NCI-H69 (cell line): ENCODE measurements at regions not wholly inside any gene's neighbourhood (a gene's known extent, or its start where the extent isn't known, plus 50 kb on each side); places are given as distances from the start of the nearest gene placed in this dataset.

Experiments used
- DNase-seq: peaks from one replicate; lab custom pipeline; 2025; lab: John Stamatoyannopoulos, UW

DNA sequence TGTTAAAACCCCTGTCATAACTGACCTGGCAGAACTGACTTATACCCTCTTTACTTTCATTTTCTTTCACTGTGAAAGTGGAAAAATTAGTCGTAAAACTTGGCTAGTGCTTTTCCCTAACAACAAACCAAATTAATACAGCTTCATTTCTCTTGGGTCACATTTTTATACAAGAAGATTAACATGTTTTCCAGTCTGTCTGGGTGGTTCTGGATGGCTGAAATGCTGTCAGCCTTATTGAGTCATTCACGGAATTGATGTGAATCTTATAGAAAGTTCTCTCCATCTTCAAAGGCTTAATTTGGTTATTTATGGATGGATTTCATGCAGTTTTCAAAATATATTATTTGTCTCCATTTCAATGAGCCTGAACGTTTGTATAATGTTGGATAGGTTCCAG is 440.0 kb downstream of the KCTD12 start:
- DNase-seq, result peak; percentile 23

DNA sequence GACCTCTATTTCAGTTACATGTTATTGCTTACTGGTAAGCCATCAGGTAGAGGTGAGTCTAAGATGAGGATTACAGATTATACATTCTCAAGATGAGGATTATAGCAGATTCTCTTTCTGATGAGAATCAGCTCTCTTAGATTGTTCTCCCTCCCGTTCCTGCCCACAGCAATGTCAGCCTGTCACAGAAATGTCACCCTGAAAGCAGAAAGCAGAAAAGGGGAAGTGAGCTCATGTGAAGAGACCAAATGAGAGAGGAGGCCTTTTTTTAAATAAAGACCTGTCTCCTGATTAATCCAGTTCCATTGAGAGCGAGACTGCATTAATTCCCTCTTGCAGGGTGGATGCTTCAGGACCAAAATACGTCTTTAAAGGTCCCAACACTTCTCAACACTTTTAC is 445.6 kb downstream of the KCTD12 start:
- DNase-seq, result no peak

DNA sequence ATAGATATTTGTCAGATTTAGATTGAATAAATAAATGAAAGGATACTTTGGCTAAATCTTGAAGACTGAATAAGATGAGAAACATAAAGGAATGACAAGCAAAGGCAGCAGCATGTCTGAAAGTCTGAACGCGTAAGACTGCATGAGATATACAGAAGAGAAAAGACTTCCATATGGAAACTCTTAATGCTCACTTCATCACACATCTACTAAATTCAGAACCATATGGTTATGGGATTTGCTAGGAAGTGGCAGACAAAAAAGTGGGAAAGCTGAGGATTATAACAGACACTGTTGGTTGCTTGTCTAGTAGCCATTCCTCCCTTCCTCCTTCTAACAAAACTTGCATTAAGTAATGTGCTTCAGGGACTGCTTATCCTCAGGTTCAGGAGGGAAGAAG is 446.7 kb downstream of the KCTD12 start:
- DNase-seq, result no peak

DNA sequence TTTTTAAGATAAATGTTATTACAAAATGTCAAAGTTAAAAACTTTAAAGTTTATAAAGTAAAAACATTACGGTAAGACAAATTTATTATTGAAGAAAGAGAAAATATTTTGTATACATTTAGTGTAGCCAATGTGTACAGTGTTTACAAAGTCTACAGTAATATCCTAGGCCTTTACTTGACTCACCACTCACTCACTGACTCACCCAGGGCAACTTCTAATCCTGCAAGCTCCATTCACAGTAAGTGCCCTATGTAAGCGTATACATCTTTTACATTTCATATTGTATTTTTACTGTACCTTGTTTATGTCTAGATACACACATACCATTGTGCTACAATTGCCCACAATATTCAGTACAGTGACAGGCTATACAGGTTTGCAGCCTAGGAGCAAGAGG is 448.2 kb downstream of the KCTD12 start:
- DNase-seq, result no peak

DNA sequence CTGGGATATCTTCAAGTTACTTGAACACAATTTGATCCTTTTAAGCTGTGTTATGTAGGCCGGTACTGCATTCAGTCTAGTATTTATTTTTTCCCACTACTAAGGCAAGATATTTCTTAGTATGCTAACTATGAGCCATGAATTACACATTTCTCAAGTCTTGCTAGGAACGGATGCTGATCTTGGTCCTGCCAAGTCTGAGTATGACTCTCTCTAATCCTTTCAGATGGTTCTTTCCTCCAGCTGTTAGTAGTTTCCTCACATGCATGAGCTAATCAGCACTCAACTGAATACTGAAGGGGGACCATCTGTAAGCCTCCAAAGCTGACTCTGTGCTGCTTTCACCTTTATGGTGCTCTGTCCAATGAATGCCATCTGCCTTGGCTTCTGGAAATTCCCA is 460.3 kb downstream of the KCTD12 start:
- peak; percentile 4 for DNase-seq

DNA sequence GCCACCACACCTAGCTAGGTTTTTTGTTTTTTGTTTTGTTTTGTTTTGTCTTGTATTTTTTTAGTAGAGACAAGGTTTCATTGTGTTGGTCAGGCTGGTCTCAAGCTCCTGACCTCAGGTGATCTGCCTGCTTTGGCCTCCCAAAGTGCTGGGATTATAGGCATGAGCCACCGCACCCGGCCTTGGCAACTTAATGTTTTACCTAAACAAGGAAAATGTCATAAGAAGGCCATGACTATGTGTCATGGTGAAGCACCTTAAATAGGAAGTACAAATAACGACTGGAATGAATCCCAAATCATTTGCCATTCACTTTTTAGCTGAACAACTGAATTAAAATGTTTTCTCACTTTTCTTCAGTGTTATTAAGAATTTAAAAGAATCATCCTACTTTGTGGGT is 465.2 kb downstream of the KCTD12 start:
- no peak for DNase-seq

DNA sequence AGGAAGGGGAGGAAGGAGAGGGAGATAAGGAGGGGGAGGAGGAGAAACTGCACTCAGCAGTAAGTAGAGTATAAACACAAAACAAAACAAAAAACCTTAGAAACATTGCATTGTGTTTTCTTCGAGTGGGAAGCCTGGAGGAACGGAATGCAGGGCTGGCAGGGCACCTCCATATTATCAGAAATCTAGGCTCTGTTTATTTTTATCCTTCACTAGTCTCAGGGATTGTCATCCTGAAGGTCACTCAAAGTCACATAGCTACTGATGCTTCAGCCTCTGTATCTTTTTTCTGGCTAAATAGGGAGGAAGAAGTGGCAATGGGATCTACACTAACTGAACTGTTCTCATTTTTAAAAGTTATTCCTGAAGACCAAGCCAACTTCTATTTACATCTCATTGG is 467.8 kb downstream of the KCTD12 start:
- DNase-seq, result no peak

DNA sequence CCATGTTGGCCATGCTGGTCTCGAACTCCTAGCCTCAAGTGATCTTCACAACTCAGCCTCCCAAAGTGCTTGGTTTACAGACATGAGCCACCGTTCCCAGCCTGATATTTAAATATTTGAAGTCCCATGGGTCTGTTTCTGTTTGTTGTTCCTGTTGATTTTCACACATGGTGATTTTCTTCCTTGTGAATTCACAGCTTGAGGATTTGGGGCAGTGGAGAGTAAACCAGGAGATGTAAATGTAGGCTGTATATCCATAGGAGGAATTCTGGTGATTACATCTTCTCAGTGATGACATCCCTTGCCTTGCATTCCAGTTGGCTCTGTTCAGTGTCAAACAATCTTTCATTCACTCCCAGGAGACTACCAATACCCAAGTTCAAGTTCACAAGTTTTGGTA is 471.9 kb downstream of the KCTD12 start:
- no peak for DNase-seq

DNA sequence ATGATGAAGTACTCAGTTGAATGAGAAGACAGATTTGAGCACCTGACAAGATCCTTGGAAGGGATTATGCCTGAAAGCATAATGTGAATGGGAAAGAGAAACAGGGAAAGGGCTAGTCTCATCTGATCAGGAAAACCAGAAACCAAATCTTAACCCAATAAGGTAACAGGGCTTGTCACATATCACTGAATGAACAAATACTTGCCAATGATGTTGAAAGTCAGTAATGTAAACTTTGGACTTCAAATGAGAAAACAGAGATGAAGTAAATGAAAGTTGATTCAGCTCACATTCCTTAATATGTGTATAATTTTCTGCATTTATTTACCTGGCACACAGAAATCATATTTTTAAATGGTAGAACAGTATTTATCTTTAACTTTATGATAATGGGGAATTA is 480.0 kb downstream of the KCTD12 start:
- DNase-seq, result no peak

DNA sequence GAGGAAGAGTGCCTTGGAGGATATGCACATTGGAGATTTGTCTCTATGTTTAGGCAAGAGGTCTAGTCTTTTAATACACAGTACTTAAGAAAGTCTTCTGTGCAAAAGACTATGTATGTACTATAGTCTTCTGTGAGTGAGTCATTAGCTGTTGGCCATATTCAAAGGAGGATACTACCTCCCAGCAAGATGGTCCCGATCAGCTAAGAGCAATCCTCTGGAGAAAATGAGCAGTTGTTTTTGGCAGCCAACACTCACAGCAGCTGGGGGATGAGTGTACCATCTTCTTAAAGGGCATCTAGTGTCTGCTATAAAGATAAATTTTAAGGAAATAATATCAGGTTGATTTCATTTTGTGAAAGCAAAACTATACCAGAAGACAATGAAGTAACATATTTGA is 487.8 kb downstream of the KCTD12 start:
- DNase-seq, result no peak

DNA sequence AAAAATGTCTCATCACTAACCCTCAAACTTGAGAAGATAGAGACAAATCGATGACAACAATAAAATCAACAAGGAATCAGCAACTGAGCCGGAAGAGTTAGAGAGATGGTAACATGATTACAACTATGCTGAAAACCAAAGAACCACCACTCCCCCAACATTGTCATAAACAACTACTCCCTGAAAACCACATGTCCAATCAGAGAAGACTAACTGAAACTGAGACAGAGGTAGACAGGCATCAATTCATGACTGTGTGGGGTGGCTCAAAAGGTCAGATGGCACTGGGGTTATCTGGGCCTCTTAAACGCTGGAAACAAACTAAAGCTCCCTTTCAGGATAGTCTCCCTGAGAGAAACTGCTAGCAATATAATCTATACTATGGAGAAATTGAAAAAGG is 488.8 kb downstream of the KCTD12 start:
- no peak for DNase-seq

DNA sequence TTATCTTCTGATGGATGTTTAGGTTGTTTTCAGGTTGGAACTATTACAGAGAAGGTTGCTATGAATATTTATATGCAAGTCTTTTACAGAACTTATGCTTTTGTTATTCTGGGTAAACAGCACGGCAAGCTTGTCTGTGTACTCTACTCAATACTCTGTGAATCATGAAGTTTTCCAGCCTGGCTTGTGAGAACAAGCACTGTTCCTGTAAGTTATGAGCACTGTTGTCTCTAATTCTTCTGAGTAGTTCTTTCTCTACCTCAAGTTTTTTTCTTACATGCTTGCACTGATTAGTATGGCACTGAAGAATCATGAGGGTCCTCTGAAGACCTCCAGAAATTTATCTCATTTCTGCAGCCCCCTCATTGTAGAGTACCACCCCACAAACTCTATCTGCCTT is 496.9 kb downstream of the KCTD12 start:
- DNase-seq, result no peak

DNA sequence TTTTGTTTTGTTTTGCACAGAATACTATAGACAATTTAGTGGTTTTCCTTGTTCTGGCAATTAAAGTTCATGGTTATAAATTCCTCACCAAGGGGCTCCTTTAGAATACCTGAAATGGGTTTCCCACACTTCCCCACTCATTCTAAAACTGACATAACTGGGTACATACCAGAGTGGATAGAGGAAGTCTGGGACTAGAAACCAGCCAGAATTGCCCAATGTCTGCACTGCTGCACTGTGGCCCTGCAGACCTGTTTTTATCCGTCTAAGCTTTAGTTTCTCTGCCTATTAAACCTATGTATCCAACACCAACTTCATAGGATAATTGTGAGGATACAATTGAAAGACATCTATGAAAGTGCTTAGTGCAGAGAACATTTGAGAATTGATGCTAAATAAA is 498.6 kb downstream of the KCTD12 start:
- DNase-seq, result no peak

DNA sequence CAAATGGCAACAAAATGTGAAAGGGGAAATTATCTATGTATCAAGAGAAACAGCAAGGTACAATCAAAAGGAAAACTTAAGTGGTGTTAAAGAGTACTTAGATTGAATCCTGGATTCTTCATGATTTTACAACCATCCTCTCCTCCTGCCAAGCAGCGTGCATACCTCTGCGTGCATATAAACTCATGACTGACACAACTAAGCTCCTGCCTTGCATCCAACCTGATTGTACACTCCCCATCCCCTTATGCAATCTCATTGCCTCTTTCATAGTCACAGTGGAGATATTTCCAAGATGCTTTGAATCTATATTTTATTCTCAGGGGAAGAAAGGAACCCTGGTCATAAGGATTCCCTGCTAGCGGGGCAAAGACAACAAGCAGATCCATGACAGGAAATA is 499.9 kb downstream of the KCTD12 start:
- no peak for DNase-seq

DNA sequence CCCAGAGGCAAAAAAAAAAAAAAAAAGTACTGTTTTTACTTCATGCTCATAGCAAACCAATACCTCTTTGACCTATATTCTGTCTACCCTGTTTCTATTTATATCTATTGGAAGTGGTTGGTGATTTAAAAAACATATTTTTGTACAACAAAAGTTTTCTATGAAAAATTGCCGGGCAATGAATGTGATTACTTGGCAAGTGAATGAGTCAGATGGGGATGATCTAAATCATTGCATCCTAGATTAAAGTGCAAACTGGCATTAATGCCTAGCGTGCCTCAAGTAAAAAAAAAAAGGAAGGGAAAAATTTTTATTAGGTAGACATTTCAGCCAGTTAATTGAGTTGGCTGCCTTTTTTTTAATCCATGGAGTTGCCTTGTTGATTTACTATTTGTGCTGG is 500.6 kb downstream of the KCTD12 start:
- DNase-seq, result no peak

DNA sequence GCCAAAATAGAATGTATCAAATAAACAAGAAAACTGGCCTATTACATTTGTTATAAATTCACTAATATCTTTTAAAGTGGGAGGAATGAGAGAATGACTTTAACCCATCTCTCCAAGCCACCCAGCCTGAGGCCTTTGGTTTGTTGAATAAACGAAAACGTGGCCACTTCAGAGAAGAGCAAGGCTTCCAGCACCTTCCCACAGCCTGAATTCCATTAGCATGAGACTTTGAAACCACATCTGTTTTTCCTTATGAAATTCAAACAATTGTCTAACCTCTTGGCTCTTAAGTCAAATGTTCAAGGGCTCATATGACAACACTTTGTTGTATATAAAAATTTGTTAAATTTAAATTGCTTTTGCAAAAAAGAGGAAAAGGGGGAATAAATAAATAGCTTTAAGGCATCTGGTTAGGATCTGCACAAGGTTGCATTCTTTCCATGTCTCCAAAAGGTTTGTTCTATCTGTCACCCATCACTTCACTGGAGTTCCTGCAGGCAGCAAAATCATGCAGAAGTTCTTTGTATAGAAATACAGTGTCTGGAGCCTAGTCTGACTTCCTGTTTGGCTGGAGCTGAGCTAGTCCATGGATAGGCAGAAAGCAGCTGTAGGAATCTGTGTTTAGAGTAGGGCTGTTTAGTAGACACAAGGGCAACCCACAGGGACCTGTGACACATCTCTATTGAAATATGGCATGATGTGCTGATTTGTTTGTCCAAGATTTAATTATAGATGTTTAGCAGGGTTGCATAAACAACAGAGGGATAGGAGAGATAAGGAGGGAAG is 502.3 kb downstream of the KCTD12 start:
- DNase-seq, result peak; percentile 67

DNA sequence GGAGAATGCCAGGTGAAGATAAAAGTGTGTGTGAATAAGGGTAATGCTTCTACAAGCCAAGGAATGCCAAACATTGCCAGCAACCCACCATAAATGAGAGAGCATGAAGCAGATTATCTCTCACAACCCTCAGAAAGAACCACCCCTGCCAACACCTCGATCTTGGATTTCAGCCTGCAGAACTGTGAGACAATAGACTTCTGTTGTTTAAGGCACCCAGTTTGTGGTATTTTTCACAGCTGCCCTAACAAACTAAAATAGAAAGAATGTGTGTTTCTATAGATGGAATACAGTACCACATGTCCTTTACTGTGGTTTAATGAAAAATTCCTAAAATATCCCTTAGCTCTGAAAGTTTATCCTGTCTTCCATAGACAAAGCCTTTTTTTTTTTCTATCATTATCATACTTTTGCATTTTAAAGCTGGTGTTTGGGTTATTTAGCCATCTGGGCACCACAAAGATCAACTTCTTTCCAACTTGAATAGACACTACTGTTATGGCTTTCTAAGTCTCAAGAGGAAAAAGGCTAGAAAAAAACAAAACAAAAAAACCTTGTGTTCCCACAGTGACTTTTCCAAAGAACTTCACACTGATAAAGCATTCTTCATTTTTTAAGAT is 505.6 kb downstream of the KCTD12 start:
- DNase-seq, result no peak

DNA sequence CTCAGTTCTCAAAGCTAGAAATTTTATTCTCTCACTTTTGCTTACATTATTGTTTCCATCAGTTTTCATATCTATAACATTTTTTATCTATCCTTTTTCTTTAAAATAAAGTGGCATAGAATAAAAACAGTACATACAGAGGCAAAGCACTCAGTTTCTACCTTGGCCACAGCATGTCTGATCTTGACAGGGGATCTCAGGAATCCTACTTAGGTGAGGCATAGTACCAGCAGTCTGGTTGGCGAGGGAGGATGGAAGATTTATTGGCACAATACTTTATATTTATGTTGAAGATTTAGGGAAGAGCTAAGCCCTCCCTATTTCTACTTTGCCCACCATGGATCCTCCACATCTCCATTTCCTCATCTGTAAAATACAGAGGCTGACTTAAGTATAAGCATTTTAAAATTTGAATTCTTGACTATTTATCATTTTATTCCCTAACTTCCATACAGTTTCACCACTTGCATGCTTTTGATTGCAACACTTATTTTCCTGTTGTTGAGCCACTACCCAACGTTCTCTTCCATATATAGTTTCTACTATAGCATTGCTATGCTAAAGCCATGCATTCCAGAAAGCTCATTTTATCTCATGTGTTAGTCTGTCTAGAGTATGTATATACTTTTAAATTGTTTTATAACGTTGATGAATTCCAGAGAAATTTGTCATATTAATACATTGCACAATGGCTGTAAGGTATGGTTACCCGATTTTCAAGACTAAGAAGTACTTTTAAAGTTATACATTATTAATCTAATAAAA is 506.7 kb downstream of the KCTD12 start:
- DNase-seq, result no peak

DNA sequence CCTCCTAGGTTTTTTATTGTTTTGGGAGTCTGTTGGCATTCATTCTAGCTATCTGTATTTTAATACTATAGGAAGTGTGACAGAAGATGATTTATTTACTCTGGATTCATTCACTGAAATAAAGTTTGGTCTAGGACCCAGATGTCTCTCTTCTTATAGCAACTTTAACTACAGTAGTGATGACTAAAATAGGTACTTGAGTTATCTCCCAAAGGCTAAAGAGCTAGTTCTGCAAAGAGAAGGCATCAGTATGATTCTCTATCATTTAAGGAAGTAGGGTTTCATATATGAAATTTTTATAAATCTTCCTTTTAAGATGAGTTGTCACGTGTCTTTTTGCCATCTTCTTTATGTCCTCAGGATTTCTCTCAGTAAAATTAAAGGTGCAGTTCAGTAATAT is 507.4 kb downstream of the KCTD12 start:
- DNase-seq, result no peak

DNA sequence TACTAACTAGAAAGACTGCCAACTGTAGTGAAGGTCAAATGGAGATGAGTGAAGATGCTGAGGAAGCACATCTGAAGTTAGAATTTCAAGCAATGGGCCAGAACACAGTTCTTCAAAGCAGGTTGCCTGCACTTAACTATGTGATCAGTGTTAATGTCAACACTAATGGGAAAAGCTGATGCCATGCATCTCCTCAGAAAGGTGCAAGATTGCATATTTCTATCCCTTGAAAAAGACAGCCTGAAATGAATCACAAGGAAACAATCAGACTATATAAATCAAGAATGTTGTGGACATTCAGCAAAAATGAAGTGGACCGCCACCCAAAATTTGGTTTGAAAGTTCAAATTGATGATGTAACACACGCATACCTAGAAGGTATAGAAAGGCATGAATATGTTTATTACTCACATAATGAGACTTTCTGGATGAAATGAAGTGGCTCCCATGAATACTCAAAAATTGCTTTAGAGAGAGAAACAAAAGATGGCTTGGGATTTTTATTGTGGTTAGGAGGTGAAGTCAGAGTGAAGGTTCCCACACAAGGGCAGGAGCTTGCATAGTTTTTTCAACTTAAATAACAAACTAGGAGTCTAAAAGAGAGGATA is 522.4 kb downstream of the KCTD12 start:
- no peak for DNase-seq

DNA sequence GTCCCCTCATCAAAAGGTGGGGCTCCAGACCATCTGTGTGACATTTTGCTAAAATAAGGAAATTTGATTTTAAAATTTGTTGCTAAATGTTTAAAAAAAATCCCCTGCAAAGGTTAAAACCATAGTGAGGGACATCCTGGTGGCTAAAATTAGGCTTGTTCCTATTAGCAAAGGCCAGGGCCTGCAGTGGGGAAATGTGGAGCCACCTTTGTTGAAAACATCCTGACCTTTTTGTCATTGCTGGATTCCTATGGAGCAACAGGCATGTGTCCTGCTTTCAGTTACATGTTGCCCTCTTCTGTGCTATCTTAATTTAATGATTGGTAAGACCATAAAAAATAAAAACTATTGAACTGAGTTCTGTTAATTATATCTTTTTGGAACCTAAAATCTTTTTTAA is 524.3 kb downstream of the KCTD12 start:
- DNase-seq, result no peak

DNA sequence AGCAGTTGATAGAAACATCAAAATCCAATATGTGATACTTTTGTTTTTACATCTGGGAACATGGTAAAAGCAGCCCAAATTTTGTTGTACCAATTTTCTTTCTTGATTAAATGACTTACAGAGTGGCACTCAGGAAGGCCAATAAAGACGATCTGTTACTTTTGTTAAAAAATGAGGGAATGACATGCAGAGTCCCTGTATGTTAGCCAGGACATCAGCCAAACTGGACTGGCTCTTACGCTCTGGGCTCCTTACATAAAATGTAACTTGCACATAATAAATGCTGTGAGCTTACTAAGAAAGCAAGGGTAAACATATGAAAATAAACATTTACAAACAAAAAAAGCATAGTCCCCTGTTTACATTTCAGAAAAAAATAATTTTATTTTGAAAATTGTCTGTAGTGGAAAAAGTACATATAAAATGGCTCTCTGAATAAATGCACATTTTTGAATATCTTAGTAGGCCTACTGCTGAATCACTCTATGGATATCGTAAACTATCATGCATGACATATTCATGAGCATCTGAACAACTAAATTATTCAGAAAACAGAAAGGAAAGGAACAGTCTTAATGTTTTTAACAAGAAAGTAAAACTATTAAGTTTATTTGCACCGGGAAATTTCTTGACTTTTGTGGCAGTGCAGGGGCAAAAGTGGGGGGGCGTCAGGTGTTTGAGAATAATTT is 534.5 kb downstream of the KCTD12 start:
- DNase-seq, result no peak
